H1 (cell line): ENCODE measurements at regions not wholly inside any gene's neighbourhood (a gene's known extent, or its start where the extent isn't known, plus 50 kb on each side); places are given as distances from the start of the nearest gene placed in this dataset.

ENCODE experiments used
- CTCF ChIA-PET: fragments of 300-600 bp; sonication (Branson Sonifier 250); formaldehyde crosslinking; loops from one replicate; lab custom pipeline; 2021; ENCODE audit not compliant: partially characterized antibody; lab: Charles Lee
- POLR2A ChIA-PET: fragments of 300-600 bp; sonication (Branson Sonifier 250); formaldehyde crosslinking; loops from one replicate; lab custom pipeline; 2021; ENCODE audit warnings: inconsistent platforms; ENCODE audit not compliant: partially characterized antibody; lab: Charles Lee
- DNase-seq, 2 experiments: peaks; one replicate each; pipeline versions ENCODE4 v3.0.0 to v3.0.0-alpha.2; 2010 to 2022; ENCODE audit warnings: low spot score in 2 of 2, low read depth in 1 of 2, mixed read lengths in 1 of 2
- FAIRE-seq: peaks from 2 replicates; lab custom pipeline; 2011; peaks lifted over from hg19 to GRCh38; lab: Jason Lieb, UNC
- H2AFZ ChIP-seq: 2 replicates; pipeline ENCODE4 v1.8.1; 2012; ENCODE audit warnings: low read length, inconsistent platforms
- H2AK5ac ChIP-seq: 2 replicates; pipeline ENCODE4 v1.6.1; 2013; ENCODE audit warnings: low read depth, low read length
- H2BK120ac ChIP-seq: replicated peaks from 2 replicates; pipeline ENCODE3; 2013; ENCODE audit warnings: low read depth, low read length, inconsistent platforms
- H2BK12ac ChIP-seq: 2 replicates; pipeline ENCODE4 v1.6.1; 2013; ENCODE audit warnings: low read depth, low read length
- H2BK15ac ChIP-seq: 2 replicates; pipeline ENCODE4 v1.6.1; 2013; ENCODE audit warnings: low read length
- H2BK20ac ChIP-seq: 2 replicates; pipeline ENCODE4 v1.6.1; 2013; ENCODE audit warnings: low read length
- H2BK5ac ChIP-seq: 2 replicates; pipeline ENCODE4 v1.6.1; 2013; ENCODE audit warnings: low read depth, low read length
- H3K14ac ChIP-seq: 2 replicates; pipeline ENCODE4 v1.6.1; 2013; ENCODE audit warnings: inconsistent platforms; ENCODE audit not compliant: insufficient read length
- H3K18ac ChIP-seq: 2 replicates; pipeline ENCODE4 v1.6.1; 2013; ENCODE audit warnings: low read length; ENCODE audit errors: extremely low read depth
- H3K23ac ChIP-seq: 2 replicates; pipeline ENCODE4 v1.6.1; 2013; ENCODE audit warnings: inconsistent platforms; ENCODE audit not compliant: insufficient read length
- H3K23me2 ChIP-seq: 2 replicates; pipeline ENCODE4 v1.6.1; 2013; ENCODE audit warnings: low read depth, low read length
- H3K27ac ChIP-seq: 2 replicates; pipeline ENCODE4 v1.6.1; 2011; ENCODE audit warnings: low read depth, low read length, inconsistent platforms
- H3K27me3 ChIP-seq, 4 experiments: replicated peaks in 1 of 4; 1 replicate in 1 of 4; 2 replicates in 3 of 4; pipeline versions ENCODE4 v1.6.1 to v1.8.1; 2011 to 2013; ENCODE audit warnings: low read length in 3 of 4, mild to moderate bottlenecking in 3 of 4, inconsistent platforms in 2 of 4, mixed read lengths in 2 of 4, moderate library complexity in 1 of 4; ENCODE audit not compliant: control insufficient read depth in 3 of 4, insufficient read depth in 3 of 4; ENCODE audit errors: extremely low read depth in 1 of 4
- H3K36me3 ChIP-seq, 4 experiments: 2 replicates each; pipeline versions ENCODE4 v1.6.1 to v1.8.1; 2011 to 2013; ENCODE audit warnings: mild to moderate bottlenecking in 4 of 4, low read length in 3 of 4, moderate library complexity in 2 of 4, control low read depth in 1 of 4, inconsistent platforms in 1 of 4; ENCODE audit not compliant: insufficient read depth in 4 of 4, control insufficient read depth in 2 of 4
- H3K4ac ChIP-seq: replicated peaks from 2 replicates; pipeline ENCODE3; 2013; ENCODE audit warnings: low read length, low read depth, mixed read lengths, inconsistent platforms; ENCODE audit not compliant: insufficient read length
- H3K4me1 ChIP-seq, 4 experiments: replicated peaks in 1 of 4; 1 replicate in 1 of 4; 2 replicates in 3 of 4; pipeline versions ENCODE4 v1.6.1 to v1.8.1; 2011 to 2013; ENCODE audit warnings: low read length in 3 of 4, inconsistent platforms in 2 of 4, mixed read lengths in 1 of 4; ENCODE audit not compliant: insufficient read depth in 4 of 4, control insufficient read depth in 3 of 4
- H3K4me2 ChIP-seq, 2 experiments: 2 replicates each; pipeline versions ENCODE4 v1.6.1 to v1.8.1; 2011 to 2013; ENCODE audit warnings: low read depth in 2 of 2, low read length in 2 of 2, control low read depth in 1 of 2, inconsistent platforms in 1 of 2, mild to moderate bottlenecking in 1 of 2; ENCODE audit not compliant: insufficient read depth in 1 of 2
- H3K4me3 ChIP-seq, 4 experiments: fragments of 200-600, 300-600 bp in 1 of 4; sonication (generic), shearing (Covaris generic), sonication (Bioruptor Twin) in 1 of 4; 2 replicates each; pipeline versions ENCODE4 v1.5.1 to v1.8.1; 2011 to 2016; ENCODE audit warnings: low read length in 4 of 4, low read depth in 3 of 4, control low read depth in 2 of 4, inconsistent platforms in 2 of 4, mild to moderate bottlenecking in 2 of 4, mixed read lengths in 1 of 4, moderate library complexity in 1 of 4; ENCODE audit not compliant: insufficient read depth in 2 of 4; ENCODE audit errors: extremely low read depth in 1 of 4
- H3K56ac ChIP-seq: replicated peaks from 2 replicates; pipeline ENCODE3; 2013; ENCODE audit warnings: low read depth, mild to moderate bottlenecking, mixed read lengths, low read length, inconsistent platforms; ENCODE audit not compliant: insufficient read length
- H3K79me1 ChIP-seq: 2 replicates; pipeline ENCODE4 v1.6.1; 2013; ENCODE audit warnings: low read depth, low read length, control low read depth
- H3K79me2 ChIP-seq, 2 experiments: 2 replicates each; pipeline versions ENCODE4 v1.6.1 to v1.8.1; 2012 to 2013; ENCODE audit warnings: low read length in 2 of 2, mild to moderate bottlenecking in 2 of 2, inconsistent platforms in 1 of 2; ENCODE audit not compliant: insufficient read depth in 2 of 2, control insufficient read depth in 1 of 2
- H3K9ac ChIP-seq, 4 experiments: replicated peaks in 1 of 4; 1 replicate in 1 of 4; 2 replicates in 3 of 4; pipeline versions ENCODE4 v1.6.1 to v1.8.1; 2011 to 2013; ENCODE audit warnings: low read depth in 3 of 4, low read length in 3 of 4, control low read depth in 2 of 4, mild to moderate bottlenecking in 2 of 4, moderate library complexity in 2 of 4, inconsistent platforms in 1 of 4; ENCODE audit errors: extremely low read depth in 1 of 4
- H3K9me3 ChIP-seq, 2 experiments: 2 replicates each; pipeline versions ENCODE4 v1.6.1 to v1.8.1; 2012 to 2013; ENCODE audit warnings: mild to moderate bottlenecking in 2 of 2, moderate library complexity in 2 of 2, control low read depth in 1 of 2, inconsistent platforms in 1 of 2, low read depth in 1 of 2, low read length in 1 of 2, mixed read lengths in 1 of 2; ENCODE audit not compliant: insufficient read depth in 2 of 2
- H4K20me1 ChIP-seq, 2 experiments: replicated peaks in 1 of 2; 2 replicates each; pipeline versions ENCODE3 to v1.8.1; 2011 to 2013; ENCODE audit warnings: inconsistent platforms in 2 of 2, low read length in 2 of 2, mild to moderate bottlenecking in 1 of 2; ENCODE audit not compliant: insufficient read depth in 2 of 2, control insufficient read depth in 1 of 2
- H4K5ac ChIP-seq: 2 replicates; pipeline ENCODE4 v1.6.1; 2013; ENCODE audit warnings: low read length, low read depth, mixed read lengths, inconsistent platforms; ENCODE audit not compliant: insufficient read length
- H4K8ac ChIP-seq: 2 replicates; pipeline ENCODE4 v1.8.0; 2013; ENCODE audit warnings: mild to moderate bottlenecking, moderate library complexity, low read length, inconsistent platforms; ENCODE audit not compliant: insufficient read depth; ENCODE audit errors: extremely low read depth
- H4K91ac ChIP-seq: replicated peaks from 2 replicates; pipeline ENCODE3; 2013; ENCODE audit warnings: low read length, mixed read lengths, inconsistent platforms; ENCODE audit not compliant: insufficient read length
- BCL11A ChIP-seq, 2 experiments: IDR thresholded peaks; one replicate each; pipeline ENCODE4 v1.6.1; 2011; ENCODE audit warnings: low read depth in 2 of 2, low read length in 2 of 2, mild to moderate bottlenecking in 2 of 2
- CTCF ChIP-seq, 3 experiments: IDR thresholded peaks; 1 replicate in 2 of 3; 2 replicates in 1 of 3; pipeline versions ENCODE4 v1.5.1 to v1.6.1; 2011; ENCODE audit warnings: low read length in 3 of 3, mild to moderate bottlenecking in 3 of 3, inconsistent platforms in 2 of 3, low read depth in 1 of 3, moderate library complexity in 1 of 3; ENCODE audit not compliant: insufficient read depth in 1 of 3; ENCODE audit errors: control extremely low read depth in 1 of 3
- FOSL1 ChIP-seq: IDR thresholded peaks from 2 replicates; pipeline ENCODE4 v1.6.1; 2011; ENCODE audit warnings: mild to moderate bottlenecking, low read depth, low read length, moderate library complexity; ENCODE audit not compliant: insufficient read depth
- GABPA ChIP-seq: IDR thresholded peaks from 2 replicates; pipeline ENCODE4 v1.6.1; 2011; ENCODE audit warnings: mild to moderate bottlenecking, low read length, moderate library complexity, borderline replicate concordance; ENCODE audit not compliant: insufficient read depth
- JUN ChIP-seq: IDR thresholded peaks from 2 replicates; pipeline ENCODE4 v1.6.1; 2011; ENCODE audit warnings: low read depth, mild to moderate bottlenecking, improper control_type of control experiment, low read length
- WGBS, 2 experiments: shearing (Covaris generic) in 1 of 2; methylation state at CpG; one replicate each; pipeline versions ENCODE4 v1.1.6 to v1.1.7; 2013 to 2015; ENCODE audit warnings: low lambda C conversion rate in 2 of 2, mixed read lengths in 2 of 2, inconsistent platforms in 1 of 2, low coverage in 1 of 2, missing lambda C conversion rate in 1 of 2; ENCODE audit not compliant: insufficient replicate concordance in 2 of 2, insufficient coverage in 1 of 2, insufficient read length in 1 of 2; ENCODE audit errors: extremely low coverage in 1 of 2, missing lambda C conversion rate in 1 of 2; 5-methylcytosine and 5-hydroxymethylcytosine counted together

- FAIRE-seq = no peak
- H3K4me1 ChIP-seq = no peaks in the 10 kb centered on the region; a peak in 1 of 7 replicates
- CTCF ChIA-PET = interaction anchor here (0.8 kb wide), 1 partner anchor 18 kb away, joined by 3 read pairs; no protein-coding TSS in a partner anchor
- no peak overlapping the region for H2BK20ac ChIP-seq
- no peaks in the 10 kb centered on the region for H3K79me1 ChIP-seq
- 54% methylated on average over 1 of the region's 1 CpG; no CpG with 5 or more reads in 1 of the 2 experiments for WGBS, 2 experiments
- H4K91ac ChIP-seq = no peak overlapping the region
- no peak overlapping the region for H2BK5ac ChIP-seq
- H4K20me1 ChIP-seq = no peaks in the 10 kb centered on the region
- H2BK15ac ChIP-seq = no peak overlapping the region
- no peak overlapping the region for H2BK120ac ChIP-seq
- no peak overlapping the region for H3K4me2 ChIP-seq
- H2AFZ ChIP-seq = no peak overlapping the region
- POLR2A ChIA-PET = no interaction called here
- H3K27me3 ChIP-seq = no peaks in the 10 kb centered on the region
- no peak overlapping the region for H3K23ac ChIP-seq
- TF ChIP-seq BCL11A (IDR thresholded peaks at IDR 0.05; ENCODE audit: low read depth in 2 of 2, low read length in 2 of 2) (no peak), FOSL1 (no peak), CTCF (IDR thresholded peaks at IDR 0.05; ENCODE audit: control extremely low read depth in 1 of 3, insufficient read depth in 1 of 3, low read depth in 1 of 3, low read length in 3 of 3) (no peak), GABPA (no peak), JUN (no peak)
- H3K27ac ChIP-seq = no peak overlapping the region
- H4K8ac ChIP-seq = no peak overlapping the region
- H3K4ac ChIP-seq = no peak overlapping the region
- no peak overlapping the region for H3K56ac ChIP-seq
- no peak overlapping the region for H4K5ac ChIP-seq
- no peaks in the 10 kb centered on the region for H3K9me3 ChIP-seq
- H3K79me2 ChIP-seq = no peaks in the 10 kb centered on the region
- no peak for DNase-seq
- no peak overlapping the region for H2AK5ac ChIP-seq
- no peak overlapping the region for H3K18ac ChIP-seq
- no peak overlapping the region for H3K4me3 ChIP-seq
- no peak overlapping the region for H3K9ac ChIP-seq
- no peak overlapping the region for H3K14ac ChIP-seq
- H2BK12ac ChIP-seq = no peak overlapping the region
- H3K36me3 ChIP-seq = no peaks in the 10 kb centered on the region
- no peaks in the 10 kb centered on the region for H3K23me2 ChIP-seq
These were observed 136.6 kb upstream of the FRY start for GRCh38 chr13:31894931-31895330.
